Central memory CD4-positive, alpha-beta T cell (primary cell): ENCODE measurements at regions not wholly inside any gene's neighbourhood (a gene's known extent, or its start where the extent isn't known, plus 50 kb on each side); places are given as distances from the start of the nearest gene placed in this dataset.
"Not testable (repeated sequence)": the region's sequence is repeated elsewhere in the genome, so short reads cannot be mapped to it uniquely, and the experiment has no call there.

Experiments used
- DNase-seq: peaks from one replicate; pipeline ENCODE4 v3.0.0; 2022

DNA sequence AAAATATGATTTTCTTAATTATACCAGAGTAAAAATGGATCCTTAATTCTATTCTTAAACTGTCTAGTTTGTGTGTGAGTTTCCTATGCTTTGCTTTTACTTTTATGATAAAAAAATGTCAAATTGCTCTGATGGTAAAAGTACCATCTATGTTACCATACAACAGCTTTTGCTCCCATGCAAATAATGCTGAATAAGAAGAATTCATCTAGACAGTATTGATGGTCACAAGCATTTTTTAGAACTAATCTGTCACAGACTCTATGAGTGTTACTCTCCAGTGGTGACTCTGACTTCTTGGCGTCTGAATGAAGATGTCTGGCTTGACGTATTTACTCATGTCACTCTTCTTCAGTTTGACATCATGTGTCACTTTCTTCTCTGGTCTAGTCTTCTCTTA, 608.1 kb upstream of the RORB start:
- no peak for DNase-seq

DNA sequence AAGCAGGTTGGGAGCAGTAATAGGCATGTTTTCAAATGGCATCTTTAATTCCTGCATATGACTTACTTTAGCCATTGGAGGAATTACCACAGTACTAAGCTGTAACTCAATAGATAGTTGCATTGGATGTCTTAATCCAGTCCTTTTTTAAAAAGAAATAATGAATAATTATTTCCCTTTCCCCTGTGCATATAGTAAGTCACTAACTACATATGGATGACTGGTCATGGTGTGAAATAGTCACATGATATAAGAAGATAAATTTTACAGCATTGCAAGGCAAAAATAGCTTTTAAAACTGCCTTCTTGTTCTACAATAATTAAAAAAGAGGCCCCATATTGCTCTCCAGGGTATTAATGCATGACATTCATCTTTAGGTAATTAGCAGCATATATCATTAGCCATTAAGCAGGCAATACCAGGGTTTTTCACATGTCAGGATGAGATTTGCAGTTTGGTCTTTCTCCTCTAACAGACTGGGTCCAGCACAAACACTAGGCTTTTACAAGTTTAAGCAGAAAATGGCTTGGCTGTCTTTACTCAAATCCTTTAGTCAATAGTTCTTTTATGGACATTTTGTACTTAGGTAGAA, 606.4 kb upstream of the RORB start:
- no peak for DNase-seq

GRCh38 chr9:73892335-73892734, 604.8 kb upstream of the RORB start:
- no peak for DNase-seq

DNA sequence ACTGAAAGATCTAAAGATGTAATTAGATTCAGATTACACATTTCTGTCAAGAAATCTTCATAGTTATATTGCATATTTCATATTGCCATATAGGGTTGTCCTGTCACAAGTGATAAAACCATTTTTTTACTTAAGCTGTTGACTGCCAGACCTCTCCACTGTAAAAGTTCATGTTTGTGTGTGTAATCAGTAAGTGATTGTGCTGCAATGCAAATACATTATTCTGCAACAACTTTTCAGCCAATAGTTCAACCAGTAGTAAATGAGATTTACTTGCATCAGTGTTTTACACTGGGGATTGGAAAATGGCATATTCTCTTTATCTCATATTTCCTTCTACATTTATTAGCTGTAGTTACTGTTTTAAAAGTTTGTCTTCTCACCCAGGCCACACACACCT, 603.9 kb upstream of the RORB start:
- DNase-seq, result no peak

- DNase-seq, result no peak
Measured at GRCh38 chr9:73896061-73896460, 601.1 kb upstream of the RORB start.

GRCh38 chr9:73906671-73907070, 590.5 kb upstream of the RORB start:
- no peak for DNase-seq

GRCh38 chr9:73911804-73912203, 585.3 kb upstream of the RORB start:
- DNase-seq, result no peak

- DNase-seq, result no peak
Measured at GRCh38 chr9:73916016-73916673, 581.0 kb upstream of the RORB start.

GRCh38 chr9:73919712-73920111, 577.4 kb upstream of the RORB start:
- no peak for DNase-seq

DNA sequence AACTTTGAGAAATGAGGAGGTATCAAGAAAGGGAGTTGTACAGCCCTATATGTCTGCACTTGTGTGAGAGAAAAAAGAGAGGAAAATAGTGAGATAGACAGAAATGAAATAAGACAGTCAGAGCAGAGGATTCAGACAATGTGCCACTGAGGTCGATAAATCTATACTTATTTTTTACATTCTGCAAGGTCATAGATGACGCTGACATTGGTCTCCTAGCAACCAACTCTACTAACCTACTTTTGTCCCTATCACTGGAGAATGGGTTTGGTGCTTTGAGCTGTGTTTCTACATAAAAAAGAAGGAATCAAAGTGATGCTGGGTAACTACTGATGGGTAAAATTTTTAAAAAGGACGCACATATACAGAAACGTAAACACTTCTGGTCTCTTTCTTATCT, 573.3 kb upstream of the RORB start:
- no peak for DNase-seq

DNA sequence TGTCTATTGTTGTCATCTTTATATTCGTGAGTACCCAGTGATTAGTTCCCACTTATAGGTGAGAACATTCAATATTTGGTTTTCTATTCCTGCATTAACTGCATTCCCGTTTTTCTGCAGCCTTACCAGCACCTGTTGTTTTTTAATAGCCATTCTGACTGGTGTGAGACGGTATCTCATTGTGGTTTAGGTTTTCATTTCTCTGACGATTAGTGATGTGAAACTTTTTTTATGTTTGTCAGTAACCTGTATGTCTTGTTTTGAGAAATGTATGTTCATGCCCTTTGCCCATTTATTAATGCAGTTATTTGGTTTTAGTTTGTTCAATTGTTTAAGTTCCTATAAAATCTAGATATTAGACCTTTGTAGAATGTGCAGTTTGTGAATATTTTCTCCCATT, 546.0 kb upstream of the RORB start:
- no peak for DNase-seq

GRCh38 chr9:73962792-73963191, 534.3 kb upstream of the RORB start:
- DNase-seq, result no peak

GRCh38 chr9:73969936-73970335, 527.2 kb upstream of the RORB start:
- DNase-seq, result no peak

GRCh38 chr9:73976424-73976823, 520.7 kb upstream of the RORB start:
- DNase-seq, result not testable (repeated sequence)

DNA sequence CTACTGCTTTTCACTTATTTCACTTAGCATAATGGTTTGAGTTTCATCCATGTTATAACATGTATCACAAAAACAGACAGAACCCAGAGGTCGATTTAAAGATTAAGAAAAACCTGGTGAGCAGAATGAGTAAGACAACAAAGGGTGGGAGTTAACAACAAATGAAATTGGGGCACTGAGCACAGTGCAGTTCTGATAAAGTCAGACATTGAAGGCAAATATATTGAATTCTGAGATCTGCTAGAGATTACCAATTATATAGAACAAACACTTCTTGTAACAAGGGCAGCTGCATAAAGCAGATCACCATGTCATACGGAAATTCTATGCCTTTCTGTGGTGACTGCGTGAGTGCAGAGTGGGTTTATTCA, 517.3 kb upstream of the RORB start:
- no peak for DNase-seq

- DNase-seq, result no peak
Measured at GRCh38 chr9:73980754-73981153, 516.4 kb upstream of the RORB start.

- no peak for DNase-seq
Measured at GRCh38 chr9:73981405-73981804, 515.7 kb upstream of the RORB start.

GRCh38 chr9:73995836-73996235, 501.3 kb upstream of the RORB start:
- no peak for DNase-seq

GRCh38 chr9:73996844-73997243, 500.3 kb upstream of the RORB start:
- DNase-seq, result no peak

DNA sequence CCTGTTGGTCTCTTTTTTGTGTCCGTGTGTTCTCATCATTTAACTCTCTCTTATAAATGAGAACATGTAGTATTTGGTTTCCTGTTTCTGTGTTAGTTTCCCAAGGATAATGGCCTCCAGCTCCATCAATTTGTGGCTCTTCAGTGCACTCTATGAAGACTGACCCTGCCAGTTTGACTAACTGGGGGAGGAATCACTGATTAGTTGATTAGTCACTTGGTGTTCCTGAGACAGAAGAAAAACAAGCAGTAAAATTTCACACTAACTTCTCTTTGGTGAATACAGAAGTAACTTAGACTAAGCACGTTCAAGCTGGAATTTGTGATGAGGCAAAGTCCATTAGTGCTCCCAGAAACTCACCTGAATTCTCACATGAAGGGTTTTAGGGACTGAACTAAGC, 495.8 kb upstream of the RORB start:
- no peak for DNase-seq

- DNase-seq, result no peak
Measured at GRCh38 chr9:74006935-74007334, 490.2 kb upstream of the RORB start.

- no peak for DNase-seq
Measured at GRCh38 chr9:74007833-74008232, 489.3 kb upstream of the RORB start.

- no peak for DNase-seq
Measured at GRCh38 chr9:74016004-74016403, 481.1 kb upstream of the RORB start.

- no peak for DNase-seq
Measured at GRCh38 chr9:74025402-74025925, 471.7 kb upstream of the RORB start.

DNA sequence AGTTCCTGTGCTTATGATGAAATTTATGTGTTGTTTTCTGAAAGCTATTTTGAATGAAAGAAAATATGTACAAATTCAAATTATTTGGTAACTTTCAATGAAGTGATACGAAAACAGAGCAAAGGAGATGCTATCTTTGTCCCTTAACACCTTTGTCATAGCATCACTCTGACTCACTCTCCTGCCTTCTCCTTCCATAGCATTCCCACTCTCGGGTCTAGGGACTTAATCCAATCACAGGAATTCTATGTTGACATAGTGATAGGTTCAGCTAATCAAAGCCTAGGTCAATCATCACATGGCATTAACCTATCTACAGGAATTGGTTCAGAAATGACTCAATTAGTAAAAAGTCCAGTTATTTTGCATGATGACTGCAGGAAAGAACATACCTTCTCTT, 464.7 kb upstream of the RORB start:
- no peak for DNase-seq
